ENCODE measurements at regions not wholly inside any gene's neighbourhood (a gene's known extent, or its start where the extent isn't known, plus 50 kb on each side); places are given as distances from the start of the nearest gene placed in this dataset.

GRCh38 chr10:31204090-31204489 is 114.9 kb upstream of the ZEB1 start:
- H3K4me1 ChIP-seq (ENCODE audit: control insufficient read depth in 2 of 2, insufficient read depth in 2 of 2, low read length in 2 of 2): no peaks in the 10 kb centered on the region
- Mint-ChIP-seq H3K36me3 (no peaks in the 10 kb centered on the region), H3K27ac (no peak overlapping the region), H3K4me1 (no peaks in the 10 kb centered on the region), H3K4me3 (no peak overlapping the region), H3K27me3 (no peaks in the 10 kb centered on the region), H3K9me3 (peaks cover 0 to 3% (median 0%) of the 10 kb centered on the region in 11 donors)
- intact Hi-C loops (cut with micrococcal nuclease): no loop called here
- no peaks in the 10 kb centered on the region for H3K36me3 ChIP-seq (ENCODE audit: control insufficient read depth in 2 of 3, insufficient read depth in 3 of 3, low read length in 3 of 3)
- ATAC-seq: no peak
- H3K27ac ChIP-seq (ENCODE audit: low read depth, low read length): no peak overlapping the region
- H3K9me3 ChIP-seq (ENCODE audit: control insufficient read depth in 2 of 3, low read length in 3 of 3): no peaks in the 10 kb centered on the region
- no peak overlapping the region for H3K4me3 ChIP-seq (ENCODE audit: low read length)
- ChIA-PET CTCF (no interaction called here), POLR2A (no interaction called here)
- no peaks in the 10 kb centered on the region for H3K27me3 ChIP-seq (ENCODE audit: control insufficient read depth in 2 of 2, insufficient read depth in 2 of 2, low read length in 2 of 2)
- no peak for DNase-seq

DNA sequence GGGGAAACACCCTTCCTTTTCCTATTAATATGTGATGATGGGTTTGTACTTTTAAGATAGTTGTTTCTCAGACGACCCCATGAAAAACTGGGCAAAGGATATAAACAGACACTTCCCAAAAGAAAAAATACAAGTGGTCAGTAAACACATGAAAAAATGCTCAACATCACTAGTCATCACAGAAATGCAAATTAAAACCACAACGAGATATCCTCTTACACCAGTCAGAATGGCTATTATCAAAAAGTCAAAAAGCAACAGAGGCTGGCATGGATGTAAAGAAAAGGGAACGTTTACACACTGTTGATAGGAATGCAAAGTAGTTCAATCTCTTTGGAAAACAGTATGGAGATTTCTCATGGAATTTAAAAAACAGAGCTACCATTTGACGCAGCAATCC is 111.4 kb upstream of the ZEB1 start:
- Mint-ChIP-seq H3K36me3 (no peaks in the 10 kb centered on the region), H3K4me3 (no peak overlapping the region), H3K27me3 (no peaks in the 10 kb centered on the region), H3K27ac (no peak overlapping the region), H3K4me1 (no peaks in the 10 kb centered on the region), H3K9me3 (peaks cover 0 to 3% (median 0%) of the 10 kb centered on the region in 11 donors)
- Histone ChIP-seq H3K36me3 (ENCODE audit: control insufficient read depth in 2 of 3, insufficient read depth in 3 of 3, low read length in 3 of 3) (no peaks in the 10 kb centered on the region), H3K9me3 (ENCODE audit: control insufficient read depth in 2 of 3, low read length in 3 of 3) (no peaks in the 10 kb centered on the region), H3K27me3 (ENCODE audit: control insufficient read depth in 2 of 2, insufficient read depth in 2 of 2, low read length in 2 of 2) (no peaks in the 10 kb centered on the region), H3K27ac (ENCODE audit: low read depth, low read length) (no peak overlapping the region), H3K4me3 (ENCODE audit: low read length) (no peak overlapping the region), H3K4me1 (ENCODE audit: control insufficient read depth in 2 of 2, insufficient read depth in 2 of 2, low read length in 2 of 2) (no peaks in the 10 kb centered on the region)
- ChIA-PET POLR2A (no interaction called here), CTCF (no interaction called here)
- no peak for ATAC-seq
- DNase-seq: no peak
- intact Hi-C loops (cut with micrococcal nuclease): no loop called here

- Histone ChIP-seq H3K9me3 (ENCODE audit: control insufficient read depth in 2 of 3, low read length in 3 of 3) (no peaks in the 10 kb centered on the region), H3K27ac (ENCODE audit: low read depth, low read length) (no peak overlapping the region), H3K36me3 (ENCODE audit: control insufficient read depth in 2 of 3, insufficient read depth in 3 of 3, low read length in 3 of 3) (no peaks in the 10 kb centered on the region), H3K4me1 (ENCODE audit: control insufficient read depth in 2 of 2, insufficient read depth in 2 of 2, low read length in 2 of 2) (no peaks in the 10 kb centered on the region), H3K4me3 (ENCODE audit: low read length) (no peak overlapping the region), H3K27me3 (ENCODE audit: control insufficient read depth in 2 of 2, insufficient read depth in 2 of 2, low read length in 2 of 2) (no peaks in the 10 kb centered on the region)
- Mint-ChIP-seq H3K36me3 (no peaks in the 10 kb centered on the region), H3K27me3 (no peaks in the 10 kb centered on the region), H3K4me1 (peaks cover 0 to 2% (median 0%) of the 10 kb centered on the region in 7 donors), H3K4me3 (no peak overlapping the region), H3K9me3 (peaks cover 0 to 3% (median 0%) of the 10 kb centered on the region in 11 donors), H3K27ac (no peak overlapping the region)
- intact Hi-C loops (cut with micrococcal nuclease): no loop called here
- ATAC-seq: no peak
- DNase-seq: no peak
- ChIA-PET CTCF (no interaction called here), POLR2A (no interaction called here)
Measured at GRCh38 chr10:31209478-31209877, 109.5 kb upstream of the ZEB1 start.

GRCh38 chr10:31210190-31210589 is 108.8 kb upstream of the ZEB1 start:
- no peak overlapping the region for H3K27ac Mint-ChIP-seq
- DNase-seq (no peak), ATAC-seq (no peak)
- Histone ChIP-seq H3K27ac (ENCODE audit: low read depth, low read length) (no peak overlapping the region), H3K36me3 (ENCODE audit: control insufficient read depth in 2 of 3, insufficient read depth in 3 of 3, low read length in 3 of 3) (no peaks in the 10 kb centered on the region), H3K4me1 (ENCODE audit: control insufficient read depth in 2 of 2, insufficient read depth in 2 of 2, low read length in 2 of 2) (no peaks in the 10 kb centered on the region), H3K4me3 (ENCODE audit: low read length) (no peak overlapping the region), H3K27me3 (ENCODE audit: control insufficient read depth in 2 of 2, insufficient read depth in 2 of 2, low read length in 2 of 2) (no peaks in the 10 kb centered on the region), H3K9me3 (ENCODE audit: control insufficient read depth in 2 of 3, low read length in 3 of 3) (no peaks in the 10 kb centered on the region)
- intact Hi-C loops (cut with micrococcal nuclease): no loop called here
- H3K4me3 Mint-ChIP-seq: no peak overlapping the region
- ChIA-PET CTCF (no interaction called here), POLR2A (no interaction called here)
- H3K36me3 Mint-ChIP-seq: no peaks in the 10 kb centered on the region
- peaks cover 0 to 2% (median 0%) of the 10 kb centered on the region in 7 donors for H3K4me1 Mint-ChIP-seq
- H3K9me3 Mint-ChIP-seq: no peaks in the 10 kb centered on the region
- H3K27me3 Mint-ChIP-seq: no peaks in the 10 kb centered on the region

GRCh38 chr10:31213959-31214358 is 105.1 kb upstream of the ZEB1 start:
- ChIA-PET POLR2A (no interaction called here), CTCF (no interaction called here)
- Mint-ChIP-seq H3K27me3 (no peaks in the 10 kb centered on the region), H3K9me3 (no peaks in the 10 kb centered on the region), H3K4me1 (peaks cover 0 to 2% (median 0%) of the 10 kb centered on the region in 7 donors), H3K36me3 (no peaks in the 10 kb centered on the region), H3K4me3 (no peak overlapping the region), H3K27ac (no peak overlapping the region)
- DNase-seq: no peak
- Histone ChIP-seq H3K27me3 (ENCODE audit: control insufficient read depth in 2 of 2, insufficient read depth in 2 of 2, low read length in 2 of 2) (no peaks in the 10 kb centered on the region), H3K4me3 (ENCODE audit: low read length) (no peak overlapping the region), H3K9me3 (ENCODE audit: control insufficient read depth in 2 of 3, low read length in 3 of 3) (no peaks in the 10 kb centered on the region), H3K27ac (ENCODE audit: low read depth, low read length) (no peak overlapping the region), H3K4me1 (ENCODE audit: control insufficient read depth in 2 of 2, insufficient read depth in 2 of 2, low read length in 2 of 2) (no peaks in the 10 kb centered on the region), H3K36me3 (ENCODE audit: control insufficient read depth in 2 of 3, insufficient read depth in 3 of 3, low read length in 3 of 3) (no peaks in the 10 kb centered on the region)
- ATAC-seq: no peak
- intact Hi-C loops (cut with micrococcal nuclease): no loop called here

- no peaks in the 10 kb centered on the region for H3K36me3 ChIP-seq (ENCODE audit: control insufficient read depth in 2 of 3, insufficient read depth in 3 of 3, low read length in 3 of 3)
- CTCF ChIA-PET: no interaction called here
- Mint-ChIP-seq H3K27ac (peak overlapping the region in 1 of 9 donors; percentile 3), H3K36me3 (no peaks in the 10 kb centered on the region), H3K4me1 (peaks cover 0 to 2% (median 0%) of the 10 kb centered on the region in 7 donors), H3K9me3 (no peaks in the 10 kb centered on the region), H3K4me3 (no peak overlapping the region), H3K27me3 (no peaks in the 10 kb centered on the region)
- DNase-seq (no peak), ATAC-seq (peak; percentile 61)
- POLR2A ChIA-PET: no interaction called here
- no peaks in the 10 kb centered on the region for H3K9me3 ChIP-seq (ENCODE audit: control insufficient read depth in 2 of 3, low read length in 3 of 3)
- no peaks in the 10 kb centered on the region for H3K4me1 ChIP-seq (ENCODE audit: control insufficient read depth in 2 of 2, insufficient read depth in 2 of 2, low read length in 2 of 2)
- H3K27ac ChIP-seq (ENCODE audit: low read depth, low read length): no peak overlapping the region
- no peaks in the 10 kb centered on the region for H3K27me3 ChIP-seq (ENCODE audit: control insufficient read depth in 2 of 2, insufficient read depth in 2 of 2, low read length in 2 of 2)
- H3K4me3 ChIP-seq (ENCODE audit: low read length): no peak overlapping the region
- intact Hi-C loops (cut with micrococcal nuclease): no loop called here
Measured at GRCh38 chr10:31215052-31215451, 104.0 kb upstream of the ZEB1 start.

- Mint-ChIP-seq H3K27ac (no peak overlapping the region), H3K4me3 (no peak overlapping the region), H3K9me3 (no peaks in the 10 kb centered on the region), H3K4me1 (no peaks in the 10 kb centered on the region), H3K36me3 (no peaks in the 10 kb centered on the region), H3K27me3 (peaks cover 0 to 13% (median 0%) of the 10 kb centered on the region in 5 donors)
- POLR2A ChIA-PET: interaction anchor here (0.6 kb wide), 1 partner anchor 114 kb away, joined by 4 read pairs; no protein-coding TSS in a partner anchor
- Histone ChIP-seq H3K4me3 (ENCODE audit: low read length) (no peak overlapping the region), H3K4me1 (ENCODE audit: control insufficient read depth in 2 of 2, insufficient read depth in 2 of 2, low read length in 2 of 2) (no peaks in the 10 kb centered on the region), H3K27me3 (ENCODE audit: control insufficient read depth in 2 of 2, insufficient read depth in 2 of 2, low read length in 2 of 2) (no peaks in the 10 kb centered on the region), H3K9me3 (ENCODE audit: control insufficient read depth in 2 of 3, low read length in 3 of 3) (no peaks in the 10 kb centered on the region), H3K27ac (ENCODE audit: low read depth, low read length) (no peak overlapping the region), H3K36me3 (ENCODE audit: control insufficient read depth in 2 of 3, insufficient read depth in 3 of 3, low read length in 3 of 3) (no peaks in the 10 kb centered on the region)
- CTCF ChIA-PET: interaction anchor here (0.7 kb wide), 1 partner anchor 16 kb away, joined by 3 read pairs; no protein-coding TSS in a partner anchor
- intact Hi-C loops (cut with micrococcal nuclease): no loop called here
- DNase-seq (no peak), ATAC-seq (no peak)
Measured at GRCh38 chr10:31219306-31219705, 99.7 kb upstream of the ZEB1 start.
